ENCODE measurements at regions not wholly inside any gene's neighbourhood (a gene's known extent, or its start where the extent isn't known, plus 50 kb on each side); places are given as distances from the start of the nearest gene placed in this dataset.

- ChIA-PET POLR2A (no interaction called here), CTCF (no interaction called here)
- no peak for TF ChIP-seq CTCF (IDR thresholded peaks at IDR 0.05; ENCODE audit: low read depth, low read length)
- no peaks in the 10 kb centered on the region for H3K27me3 ChIP-seq (ENCODE audit: control insufficient read depth, insufficient read depth, low read length)
- H3K27ac ChIP-seq (ENCODE audit: low read depth, low read length), result no peak overlapping the region
- no peak for DNase-seq (ENCODE audit: low read depth, low spot score)
- no peak overlapping the region for H3K4me3 ChIP-seq (ENCODE audit: low read depth, low read length)
- H3K9me3 ChIP-seq (ENCODE audit: control insufficient read depth, insufficient read depth, low read length), result no peaks in the 10 kb centered on the region
Measured at GRCh38 chr5:74201334-74202081, 439.0 kb downstream of the ENC1 start.

- no peak for DNase-seq (ENCODE audit: low read depth, low spot score)
- ChIA-PET CTCF (no interaction called here), POLR2A (no interaction called here)
- Histone ChIP-seq H3K4me3 (ENCODE audit: low read depth, low read length) (no peak overlapping the region), H3K27me3 (ENCODE audit: control insufficient read depth, insufficient read depth, low read length) (no peaks in the 10 kb centered on the region), H3K27ac (ENCODE audit: low read depth, low read length) (no peak overlapping the region), H3K9me3 (ENCODE audit: control insufficient read depth, insufficient read depth, low read length) (no peaks in the 10 kb centered on the region)
- TF ChIP-seq CTCF (IDR thresholded peaks at IDR 0.05; ENCODE audit: low read depth, low read length), result no peak
Measured at GRCh38 chr5:74200560-74200959, 440.0 kb downstream of the ENC1 start.

- no peaks in the 10 kb centered on the region for H3K27me3 ChIP-seq (ENCODE audit: control insufficient read depth, insufficient read depth, low read length)
- ChIA-PET POLR2A (no interaction called here), CTCF (no interaction called here)
- H3K9me3 ChIP-seq (ENCODE audit: control insufficient read depth, insufficient read depth, low read length), result no peaks in the 10 kb centered on the region
- no peak overlapping the region for H3K4me3 ChIP-seq (ENCODE audit: low read depth, low read length)
- TF ChIP-seq CTCF (IDR thresholded peaks at IDR 0.05; ENCODE audit: low read depth, low read length), result no peak
- DNase-seq (ENCODE audit: low read depth, low spot score), result no peak
- H3K27ac ChIP-seq (ENCODE audit: low read depth, low read length), result peak overlapping the region; percentile 73
Measured at GRCh38 chr5:74199436-74200210, 440.9 kb downstream of the ENC1 start.

- no peak for DNase-seq (ENCODE audit: low read depth, low spot score)
- Histone ChIP-seq H3K9me3 (ENCODE audit: control insufficient read depth, insufficient read depth, low read length) (no peaks in the 10 kb centered on the region), H3K27ac (ENCODE audit: low read depth, low read length) (peak overlapping the region; percentile 73), H3K4me3 (ENCODE audit: low read depth, low read length) (no peak overlapping the region), H3K27me3 (ENCODE audit: control insufficient read depth, insufficient read depth, low read length) (no peaks in the 10 kb centered on the region)
- TF ChIP-seq CTCF (IDR thresholded peaks at IDR 0.05; ENCODE audit: low read depth, low read length), result no peak
- POLR2A ChIA-PET, result no interaction called here
- CTCF ChIA-PET, result no interaction called here
Measured at GRCh38 chr5:74199005-74199404, 441.5 kb downstream of the ENC1 start.

GRCh38 chr5:74198156-74198555 is 442.4 kb downstream of the ENC1 start:
- DNase-seq (ENCODE audit: low read depth, low spot score), result no peak
- POLR2A ChIA-PET, result no interaction called here
- TF ChIP-seq CTCF (IDR thresholded peaks at IDR 0.05; ENCODE audit: low read depth, low read length), result no peak
- Histone ChIP-seq H3K9me3 (ENCODE audit: control insufficient read depth, insufficient read depth, low read length) (no peaks in the 10 kb centered on the region), H3K4me3 (ENCODE audit: low read depth, low read length) (no peak overlapping the region), H3K27ac (ENCODE audit: low read depth, low read length) (no peak overlapping the region), H3K27me3 (ENCODE audit: control insufficient read depth, insufficient read depth, low read length) (no peaks in the 10 kb centered on the region)
- CTCF ChIA-PET, result no interaction called here
